CD14-positive monocyte (primary cell): ENCODE measurements at regions not wholly inside any gene's neighbourhood (a gene's known extent, or its start where the extent isn't known, plus 50 kb on each side); places are given as distances from the start of the nearest gene placed in this dataset.

Source experiments
- DNase-seq, 3 donors: peaks; one replicate each; pipeline ENCODE4 v3.0.0-alpha.2; 2011 to 2022
- H2AFZ ChIP-seq: 2 replicates; pipeline ENCODE4 v1.6.0; 2012; ENCODE audit warnings: mild to moderate bottlenecking, low read depth, low read length, inconsistent platforms; ENCODE audit not compliant: insufficient read depth, poor library complexity, severe bottlenecking
- H3K27ac ChIP-seq, 2 donors: 1 replicate in 1 of 2; 2 replicates in 1 of 2; pipeline ENCODE4 v1.5.1; 2012 to 2013; ENCODE audit warnings: low read length in 2 of 2, control low read depth in 1 of 2, inconsistent platforms in 1 of 2, low read depth in 1 of 2, mild to moderate bottlenecking in 1 of 2
- H3K27me3 ChIP-seq, 2 donors: one replicate each; pipeline versions ENCODE4 v1.6.0 to v1.6.1; 2011 to 2013; ENCODE audit warnings: low read length in 2 of 2; ENCODE audit not compliant: control insufficient read depth in 2 of 2, insufficient read depth in 2 of 2
- H3K36me3 ChIP-seq, 2 donors: replicated peaks in 1 of 2; 1 replicate in 1 of 2; 2 replicates in 1 of 2; pipeline versions ENCODE4 v1.5.1 to v1.6.1; 2012 to 2013; ENCODE audit warnings: low read length in 2 of 2, control low read depth in 1 of 2, inconsistent platforms in 1 of 2, mild to moderate bottlenecking in 1 of 2; ENCODE audit not compliant: insufficient read depth in 2 of 2, control insufficient read depth in 1 of 2
- H3K4me1 ChIP-seq, 2 donors: 1 replicate in 1 of 2; 2 replicates in 1 of 2; pipeline versions ENCODE4 v1.5.1 to v1.6.1; 2012 to 2013; ENCODE audit warnings: low read length in 2 of 2, control low read depth in 1 of 2, inconsistent platforms in 1 of 2, mild to moderate bottlenecking in 1 of 2, moderate library complexity in 1 of 2; ENCODE audit not compliant: insufficient read depth in 2 of 2, control insufficient read depth in 1 of 2
- H3K4me2 ChIP-seq: replicated peaks from 2 replicates; pipeline ENCODE3; 2012; ENCODE audit warnings: low read length, moderate library complexity, mild to moderate bottlenecking; ENCODE audit not compliant: poor library complexity, severe bottlenecking; ENCODE audit errors: extremely low read depth
- H3K4me3 ChIP-seq, 3 experiments: fragments of 200-600 bp in 1 of 3; sonication (generic) in 1 of 3; replicated peaks in 1 of 3; 1 replicate in 2 of 3; 2 replicates in 1 of 3; pipeline ENCODE4 v1.5.1; 2011 to 2013; ENCODE audit warnings: low read length in 3 of 3, mild to moderate bottlenecking in 3 of 3, control low read depth in 2 of 3, low read depth in 2 of 3, inconsistent platforms in 1 of 3, moderate library complexity in 1 of 3
- H3K79me2 ChIP-seq: 2 replicates; pipeline ENCODE4 v1.6.0; 2012; ENCODE audit warnings: mild to moderate bottlenecking, control low read depth, inconsistent platforms, low read length, moderate library complexity; ENCODE audit not compliant: insufficient read depth
- H3K9ac ChIP-seq: 2 replicates; pipeline ENCODE4 v1.6.0; 2017; ENCODE audit warnings: low read length, mild to moderate bottlenecking; ENCODE audit not compliant: insufficient read depth, poor library complexity, severe bottlenecking
- H3K9me3 ChIP-seq, 2 donors: replicated peaks in 1 of 2; 1 replicate in 1 of 2; 2 replicates in 1 of 2; pipeline versions ENCODE4 v1.5.1 to v1.6.1; 2012 to 2013; ENCODE audit warnings: low read length in 2 of 2, control low read depth in 1 of 2; ENCODE audit not compliant: control insufficient read depth in 1 of 2, insufficient read depth in 1 of 2
- H4K20me1 ChIP-seq: 2 replicates; pipeline ENCODE4 v1.6.0; 2012; ENCODE audit warnings: mild to moderate bottlenecking, low read length, control low read depth, moderate library complexity; ENCODE audit not compliant: insufficient read depth
- H3K27ac Mint-ChIP-seq, 7 donors: one replicate each; pipeline ENCODE4 v1.8.0; 2020; ENCODE audit warnings: mild to moderate bottlenecking in 7 of 7, mixed read lengths in 7 of 7, moderate library complexity in 6 of 7, inconsistent platforms in 2 of 7
- H3K27me3 Mint-ChIP-seq, 3 donors: one replicate each; pipeline ENCODE4 v1.8.0; 2021 to 2022; ENCODE audit warnings: low read depth in 3 of 3, mild to moderate bottlenecking in 3 of 3, mixed read lengths in 3 of 3, moderate library complexity in 3 of 3, inconsistent platforms in 1 of 3
- H3K36me3 Mint-ChIP-seq, 2 donors: one replicate each; pipeline ENCODE4 v1.8.0; 2020; ENCODE audit warnings: mixed read lengths in 2 of 2, inconsistent platforms in 1 of 2, mild to moderate bottlenecking in 1 of 2
- H3K4me1 Mint-ChIP-seq: one replicate; pipeline ENCODE4 v1.8.0; 2020; ENCODE audit warnings: mild to moderate bottlenecking, mixed read lengths
- H3K4me3 Mint-ChIP-seq, 2 donors: one replicate each; pipeline ENCODE4 v1.8.0; 2020; ENCODE audit warnings: mild to moderate bottlenecking in 2 of 2, mixed read lengths in 2 of 2, moderate library complexity in 1 of 2
- H3K9me3 Mint-ChIP-seq, 7 donors: one replicate each; pipeline ENCODE4 v1.8.0; 2020 to 2022; ENCODE audit warnings: mixed read lengths in 7 of 7, mild to moderate bottlenecking in 6 of 7, moderate library complexity in 6 of 7, inconsistent platforms in 2 of 7
- WGBS: methylation state at CpG from one replicate; pipeline ENCODE4 v1.1.5; 2013; ENCODE audit warnings: missing lambda C conversion rate; ENCODE audit not compliant: insufficient coverage; 5-methylcytosine and 5-hydroxymethylcytosine counted together
- intact Hi-C, 2 donors: fragments of 100-400 bp; cut with micrococcal nuclease; formaldehyde crosslinking; loops; one replicate each; pipeline versions ENCODE4 v1.15.0 to v1.15.1; 2023
- TF ChIP-seq, protein P1 (sequence below): fragments of 200-600 bp; IDR thresholded peaks from one replicate; pipeline ENCODE4 v1.8.0; 2022; ENCODE audit warnings: antibody characterized with exemption, mild to moderate bottlenecking

- peaks cover 0 to 1% (median 0%) of the 10 kb centered on the region in 3 donors for H3K27me3 Mint-ChIP-seq
- no peak overlapping the region for H3K27ac Mint-ChIP-seq
- DNase-seq: no peak
- H3K36me3 Mint-ChIP-seq: no peaks in the 10 kb centered on the region
- no peak overlapping the region for H3K9ac ChIP-seq
- H3K4me1 Mint-ChIP-seq: no peaks in the 10 kb centered on the region
- H3K4me2 ChIP-seq: no peak overlapping the region
- intact Hi-C loops: no loop called here
- no peak overlapping the region for H3K27ac ChIP-seq
- H3K9me3 ChIP-seq: peaks cover 3 to 4% of the 10 kb centered on the region in 2 donors
- no peak overlapping the region for H2AFZ ChIP-seq
- no peaks in the 10 kb centered on the region for H3K27me3 ChIP-seq
- H3K9me3 Mint-ChIP-seq: peaks cover 0 to 16% (median 4%) of the 10 kb centered on the region in 7 donors
- no peaks in the 10 kb centered on the region for H4K20me1 ChIP-seq
- H3K4me1 ChIP-seq: no peaks in the 10 kb centered on the region
- TF ChIP-seq, protein P1, sequence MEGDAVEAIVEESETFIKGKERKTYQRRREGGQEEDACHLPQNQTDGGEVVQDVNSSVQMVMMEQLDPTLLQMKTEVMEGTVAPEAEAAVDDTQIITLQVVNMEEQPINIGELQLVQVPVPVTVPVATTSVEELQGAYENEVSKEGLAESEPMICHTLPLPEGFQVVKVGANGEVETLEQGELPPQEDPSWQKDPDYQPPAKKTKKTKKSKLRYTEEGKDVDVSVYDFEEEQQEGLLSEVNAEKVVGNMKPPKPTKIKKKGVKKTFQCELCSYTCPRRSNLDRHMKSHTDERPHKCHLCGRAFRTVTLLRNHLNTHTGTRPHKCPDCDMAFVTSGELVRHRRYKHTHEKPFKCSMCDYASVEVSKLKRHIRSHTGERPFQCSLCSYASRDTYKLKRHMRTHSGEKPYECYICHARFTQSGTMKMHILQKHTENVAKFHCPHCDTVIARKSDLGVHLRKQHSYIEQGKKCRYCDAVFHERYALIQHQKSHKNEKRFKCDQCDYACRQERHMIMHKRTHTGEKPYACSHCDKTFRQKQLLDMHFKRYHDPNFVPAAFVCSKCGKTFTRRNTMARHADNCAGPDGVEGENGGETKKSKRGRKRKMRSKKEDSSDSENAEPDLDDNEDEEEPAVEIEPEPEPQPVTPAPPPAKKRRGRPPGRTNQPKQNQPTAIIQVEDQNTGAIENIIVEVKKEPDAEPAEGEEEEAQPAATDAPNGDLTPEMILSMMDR: no peak
- H3K36me3 ChIP-seq: no peaks in the 10 kb centered on the region
- no CpG with 5 or more reads among the region's 5 CpGs for WGBS
- no peak overlapping the region for H3K4me3 ChIP-seq
- H3K4me3 Mint-ChIP-seq: no peak overlapping the region
- H3K79me2 ChIP-seq: no peaks in the 10 kb centered on the region
These were observed 649.7 kb downstream of the METTL15 start for GRCh38 chr11:28757725-28758515.

DNA sequence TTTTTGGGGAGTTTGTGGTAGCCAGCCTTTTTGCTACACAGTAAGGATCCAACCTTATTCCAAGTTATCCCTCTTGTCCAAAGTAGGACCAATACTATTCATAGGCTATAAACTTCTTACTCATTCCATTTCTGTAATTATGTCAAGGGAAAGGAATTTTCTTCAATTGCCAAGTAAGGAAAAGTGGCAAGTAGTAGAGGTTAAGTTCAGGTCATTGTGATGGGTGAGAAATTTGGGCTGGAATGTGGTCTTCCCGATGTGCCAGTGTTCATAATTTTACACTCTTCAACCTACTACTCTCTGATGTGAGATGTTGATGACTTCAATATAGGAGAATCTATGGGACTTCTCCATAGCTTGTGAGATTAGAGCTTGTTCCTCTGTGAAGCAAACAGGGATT, 648.8 kb downstream of the METTL15 start:
- Mint-ChIP-seq H3K27me3 (peaks cover 0 to 1% (median 0%) of the 10 kb centered on the region in 3 donors), H3K9me3 (peaks cover 0 to 16% (median 4%) of the 10 kb centered on the region in 7 donors), H3K36me3 (no peaks in the 10 kb centered on the region), H3K4me1 (no peaks in the 10 kb centered on the region), H3K4me3 (no peak overlapping the region), H3K27ac (no peak overlapping the region)
- H3K9ac ChIP-seq: no peak overlapping the region
- H3K36me3 ChIP-seq: no peaks in the 10 kb centered on the region
- H3K4me1 ChIP-seq: no peaks in the 10 kb centered on the region
- no peak overlapping the region for H3K27ac ChIP-seq
- no peak overlapping the region for H2AFZ ChIP-seq
- no peaks in the 10 kb centered on the region for H4K20me1 ChIP-seq
- H3K27me3 ChIP-seq: no peaks in the 10 kb centered on the region
- TF ChIP-seq, protein P1: no peak
- no peak overlapping the region for H3K4me2 ChIP-seq
- no peak overlapping the region for H3K4me3 ChIP-seq
- peaks cover 3 to 4% of the 10 kb centered on the region in 2 donors for H3K9me3 ChIP-seq
- DNase-seq: no peak
- intact Hi-C loops: no loop called here
- WGBS: no CpG with 5 or more reads among the region's 1 CpG
- H3K79me2 ChIP-seq: no peaks in the 10 kb centered on the region
